ENCODE measurements at regions not wholly inside any gene's neighbourhood (a gene's known extent, or its start where the extent isn't known, plus 50 kb on each side); places are given as distances from the start of the nearest gene placed in this dataset.
"Not testable (repeated sequence)": the region's sequence is repeated elsewhere in the genome, so short reads cannot be mapped to it uniquely, and the experiment has no call there.

- no peak for DNase-seq (ENCODE audit: extremely low read depth in 1 of 11, low read depth in 9 of 11, low spot score in 4 of 11)
Observed at GRCh38 chr20:6299456-6299855, 176.6 kb upstream of the FERMT1 start.

- no peak for DNase-seq (ENCODE audit: extremely low read depth in 1 of 11, low read depth in 9 of 11, low spot score in 4 of 11)
Observed at GRCh38 chr20:6298049-6298448, 175.2 kb upstream of the FERMT1 start.

GRCh38 chr20:6295867-6296256 is 173.0 kb upstream of the FERMT1 start:
- DNase-seq (ENCODE audit: extremely low read depth in 1 of 11, low read depth in 9 of 11, low spot score in 4 of 11): no peak

GRCh38 chr20:6295127-6295866 is 172.5 kb upstream of the FERMT1 start:
- no peak for DNase-seq (ENCODE audit: extremely low read depth in 1 of 11, low read depth in 9 of 11, low spot score in 4 of 11)

- no peak for DNase-seq (ENCODE audit: extremely low read depth in 1 of 11, low read depth in 9 of 11, low spot score in 4 of 11)
Observed at GRCh38 chr20:6287471-6287870, 164.6 kb upstream of the FERMT1 start.

- no peak for DNase-seq (ENCODE audit: extremely low read depth in 1 of 11, low read depth in 9 of 11, low spot score in 4 of 11)
Observed at GRCh38 chr20:6282642-6283041, 159.8 kb upstream of the FERMT1 start.

GRCh38 chr20:6277661-6278240 is 154.9 kb upstream of the FERMT1 start:
- peak in 1 of 11 donors; percentile 7 for DNase-seq (ENCODE audit: extremely low read depth in 1 of 11, low read depth in 9 of 11, low spot score in 4 of 11)

GRCh38 chr20:6270404-6270803 is 147.6 kb upstream of the FERMT1 start:
- not testable (repeated sequence) for DNase-seq (ENCODE audit: extremely low read depth in 1 of 11, low read depth in 9 of 11, low spot score in 4 of 11)

GRCh38 chr20:6269168-6269873 is 146.5 kb upstream of the FERMT1 start:
- no peak for DNase-seq (ENCODE audit: extremely low read depth in 1 of 11, low read depth in 9 of 11, low spot score in 4 of 11)

GRCh38 chr20:6265204-6265904 is 142.5 kb upstream of the FERMT1 start:
- DNase-seq (ENCODE audit: extremely low read depth in 1 of 11, low read depth in 9 of 11, low spot score in 4 of 11): peak in 10 of 11 donors; percentile 9 to 46 (median 19)

GRCh38 chr20:6253396-6253795 is 130.6 kb upstream of the FERMT1 start:
- no peak for DNase-seq (ENCODE audit: extremely low read depth in 1 of 11, low read depth in 9 of 11, low spot score in 4 of 11)

- DNase-seq (ENCODE audit: extremely low read depth in 1 of 11, low read depth in 9 of 11, low spot score in 4 of 11): no peak
Observed at GRCh38 chr20:6245436-6245835, 122.6 kb upstream of the FERMT1 start.

GRCh38 chr20:6241591-6241990 is 118.8 kb upstream of the FERMT1 start:
- no peak for DNase-seq (ENCODE audit: extremely low read depth in 1 of 11, low read depth in 9 of 11, low spot score in 4 of 11)

- DNase-seq (ENCODE audit: extremely low read depth in 1 of 11, low read depth in 9 of 11, low spot score in 4 of 11): no peak
Observed at GRCh38 chr20:6240059-6240458, 117.2 kb upstream of the FERMT1 start.

- DNase-seq (ENCODE audit: extremely low read depth in 1 of 11, low read depth in 9 of 11, low spot score in 4 of 11): no peak
Observed at GRCh38 chr20:6238421-6238820, 115.6 kb upstream of the FERMT1 start.

GRCh38 chr20:6235510-6235909 is 112.7 kb upstream of the FERMT1 start:
- no peak for DNase-seq (ENCODE audit: extremely low read depth in 1 of 11, low read depth in 9 of 11, low spot score in 4 of 11)

- no peak for DNase-seq (ENCODE audit: extremely low read depth in 1 of 11, low read depth in 9 of 11, low spot score in 4 of 11)
Observed at GRCh38 chr20:6232436-6232835, 109.6 kb upstream of the FERMT1 start.

GRCh38 chr20:6231556-6231955 is 108.7 kb upstream of the FERMT1 start:
- no peak for DNase-seq (ENCODE audit: extremely low read depth in 1 of 11, low read depth in 9 of 11, low spot score in 4 of 11)

GRCh38 chr20:6228302-6228843 is 105.5 kb upstream of the FERMT1 start:
- DNase-seq (ENCODE audit: extremely low read depth in 1 of 11, low read depth in 9 of 11, low spot score in 4 of 11): no peak

GRCh38 chr20:6213311-6213710 is 90.5 kb upstream of the FERMT1 start:
- DNase-seq (ENCODE audit: extremely low read depth in 1 of 11, low read depth in 9 of 11, low spot score in 4 of 11): no peak

All from renal cortex interstitium (tissue), 11 donors.